Omental fat pad (tissue), 3 donors: ENCODE measurements at regions not wholly inside any gene's neighbourhood (a gene's known extent, or its start where the extent isn't known, plus 50 kb on each side); places are given as distances from the start of the nearest gene placed in this dataset.

Experiments
- ATAC-seq: fragments of 150-250 bp; one replicate; pipeline ENCODE4 v1.9.1; 2016; ENCODE audit warnings: mild to moderate bottlenecking, moderate library complexity; ENCODE audit not compliant: low FRiP score
- DNase-seq: peaks from one replicate; pipeline ENCODE4 v3.0.0-alpha.2; 2019; ENCODE audit warnings: low spot score
- CTCF ChIP-seq, 3 donors: fragments of 450-650 bp; IDR thresholded peaks; one replicate each; pipeline ENCODE4 v1.5.1; 2016 to 2017; ENCODE audit warnings: antibody characterized with exemption in 3 of 3, mild to moderate bottlenecking in 3 of 3, moderate library complexity in 2 of 3

- no peak for DNase-seq
- TF ChIP-seq CTCF (IDR thresholded peaks at IDR 0.05) = no peak
- no peak for ATAC-seq
Measured at GRCh38 chr4:136484996-136485395, 1047.3 kb downstream of the PCDH18 start.

- no peak for ATAC-seq
- no peak for DNase-seq
- no peak for TF ChIP-seq CTCF (IDR thresholded peaks at IDR 0.05)
Measured at GRCh38 chr4:136476753-136477152, 1055.5 kb downstream of the PCDH18 start.

- DNase-seq (no peak), ATAC-seq (no peak)
- no peak for TF ChIP-seq CTCF (IDR thresholded peaks at IDR 0.05)
Measured at GRCh38 chr4:136471051-136471450, 1061.2 kb downstream of the PCDH18 start.

- no peak for ATAC-seq
- no peak for DNase-seq
- TF ChIP-seq CTCF (IDR thresholded peaks at IDR 0.05) = no peak
Measured at GRCh38 chr4:136465691-136466090, 1066.6 kb downstream of the PCDH18 start.

- DNase-seq = no peak
- no peak for TF ChIP-seq CTCF (IDR thresholded peaks at IDR 0.05)
- ATAC-seq = no peak
Measured at GRCh38 chr4:136463941-136464340, 1068.4 kb downstream of the PCDH18 start.

GRCh38 chr4:136461533-136461932 lies 1070.8 kb downstream of the PCDH18 start:
- no peak for ATAC-seq
- TF ChIP-seq CTCF (IDR thresholded peaks at IDR 0.05) = no peak
- no peak for DNase-seq

- TF ChIP-seq CTCF (IDR thresholded peaks at IDR 0.05) = no peak
- ATAC-seq (no peak), DNase-seq (no peak)
Measured at GRCh38 chr4:136458326-136458725, 1074.0 kb downstream of the PCDH18 start.
